Fibroblast of skin of left quadriceps (primary cell): ENCODE measurements at regions not wholly inside any gene's neighbourhood (a gene's known extent, or its start where the extent isn't known, plus 50 kb on each side); places are given as distances from the start of the nearest gene placed in this dataset.
"Not testable (repeated sequence)": the region's sequence is repeated elsewhere in the genome, so short reads cannot be mapped to it uniquely, and the experiment has no call there.

ENCODE experiments used
- DNase-seq, 2 experiments: peaks; one replicate each; pipeline ENCODE4 v3.0.0-alpha.2; 2013; ENCODE audit warnings: low read depth in 2 of 2

GRCh38 chr10:83753490-83753889, 385.8 kb upstream of the GHITM start:
- no peak for DNase-seq

GRCh38 chr10:83754857-83755256, 384.5 kb upstream of the GHITM start:
- no peak for DNase-seq

- no peak for DNase-seq
These were observed 379.2 kb upstream of the GHITM start for GRCh38 chr10:83760142-83760541.

GRCh38 chr10:83764666-83765065, 374.6 kb upstream of the GHITM start:
- DNase-seq, result no peak

DNA sequence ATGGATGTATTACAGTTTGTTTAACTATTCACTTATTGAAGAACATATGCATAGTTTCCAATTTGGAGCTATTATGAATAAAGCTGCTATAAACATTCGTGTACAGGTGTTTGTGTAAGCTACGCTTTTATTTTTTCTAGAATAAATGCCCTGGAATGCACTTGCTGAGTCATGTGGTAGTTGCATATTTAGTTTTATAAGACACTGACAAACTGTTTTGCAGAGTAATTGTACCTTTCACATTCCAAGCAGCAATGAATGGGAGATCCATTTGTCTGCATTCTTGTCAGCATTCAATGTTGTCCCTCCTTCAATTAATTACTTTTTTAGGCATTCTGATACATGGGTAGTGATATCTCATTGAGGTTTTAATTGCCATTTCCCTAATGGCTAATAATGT, 373.6 kb upstream of the GHITM start:
- DNase-seq, result no peak

DNA sequence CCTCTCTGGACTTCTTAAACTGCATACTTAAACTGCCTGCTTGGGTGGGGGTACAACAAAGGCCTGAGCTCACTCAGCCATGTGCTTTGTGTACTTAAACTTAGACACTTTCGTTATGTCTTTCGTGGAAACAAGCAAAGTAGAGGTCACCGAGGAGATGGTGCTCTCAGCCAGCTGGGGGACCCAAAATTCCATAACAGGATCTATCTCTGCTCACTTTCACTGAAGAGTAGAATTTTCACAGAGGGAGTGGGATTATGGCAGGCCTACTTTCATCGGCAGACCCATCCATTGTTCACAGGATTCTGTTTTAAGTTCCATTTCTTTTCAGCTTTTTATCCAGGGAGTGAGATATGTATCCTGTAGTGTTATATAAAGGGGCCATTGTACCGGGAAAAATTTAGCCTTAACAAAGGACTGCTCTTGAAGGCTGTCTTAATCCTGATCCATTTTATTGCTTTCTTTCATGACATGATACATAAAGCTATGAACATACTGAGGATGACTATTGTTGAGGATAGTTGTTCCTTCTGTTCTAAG, 370.0 kb upstream of the GHITM start:
- DNase-seq, result no peak

DNA sequence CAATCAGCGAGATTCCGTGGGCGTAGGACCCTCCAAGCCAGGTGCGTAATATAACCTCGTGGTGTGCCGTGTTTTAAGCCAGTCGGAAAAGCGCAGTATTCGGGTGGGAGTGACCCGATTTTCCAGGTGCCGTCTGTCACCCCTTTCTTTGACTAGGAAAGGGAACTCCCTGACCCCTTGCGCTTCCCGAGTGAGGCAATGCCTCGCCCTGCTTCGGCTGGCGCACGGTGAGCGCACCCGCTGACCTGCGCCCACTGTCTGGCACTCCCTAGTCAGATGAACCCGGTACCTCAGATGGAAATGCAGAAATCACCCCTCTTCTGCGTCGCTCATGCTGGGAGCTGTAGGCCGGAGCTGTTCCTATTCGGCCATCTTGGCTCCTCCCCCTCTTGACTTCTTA, 352.6 kb upstream of the GHITM start:
- DNase-seq, result not testable (repeated sequence)

DNA sequence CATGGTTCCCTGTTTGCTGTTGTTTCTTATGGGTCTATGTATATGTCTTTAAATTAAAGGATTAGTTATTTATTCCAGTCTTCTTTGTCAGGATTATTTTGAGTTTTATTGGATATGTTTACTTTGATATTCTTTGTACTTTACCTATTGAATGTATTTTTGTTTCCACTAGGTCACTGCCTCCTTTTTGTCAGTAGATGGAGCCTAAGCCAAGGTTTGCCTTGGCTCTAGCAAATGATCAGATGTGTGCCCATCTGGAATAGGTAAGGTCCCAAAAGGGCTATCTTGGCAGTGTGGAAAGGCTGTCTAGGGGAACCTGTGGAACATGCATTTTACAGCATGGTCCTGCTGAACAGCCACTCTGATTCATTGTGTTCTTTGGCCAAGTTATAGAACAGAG, 337.3 kb upstream of the GHITM start:
- no peak for DNase-seq

DNA sequence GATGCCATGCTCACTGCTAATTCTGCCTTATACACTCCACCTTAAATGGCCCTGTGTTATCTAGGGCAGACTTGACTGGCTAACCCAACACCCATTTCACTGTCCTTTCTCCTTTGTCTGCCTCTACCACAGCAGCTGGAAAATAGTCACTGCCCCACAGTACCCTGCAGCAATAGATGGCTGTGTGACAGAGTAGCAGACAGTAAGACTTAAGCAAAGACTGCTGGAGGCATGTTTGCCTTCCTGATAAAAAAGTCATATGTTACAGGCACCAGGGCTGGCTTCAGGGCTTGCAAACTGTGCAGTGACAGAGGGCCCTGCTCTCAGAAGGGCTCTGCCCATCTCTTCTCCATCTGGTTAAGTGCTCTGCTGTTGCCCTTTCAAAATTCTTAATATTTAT, 332.6 kb upstream of the GHITM start:
- DNase-seq, result no peak

- no peak for DNase-seq
These were observed 330.3 kb upstream of the GHITM start for GRCh38 chr10:83809001-83809400.

GRCh38 chr10:83816942-83817341, 322.4 kb upstream of the GHITM start:
- no peak for DNase-seq

- DNase-seq, result no peak
These were observed 321.5 kb upstream of the GHITM start for GRCh38 chr10:83817797-83818196.

- DNase-seq, result no peak
These were observed 319.7 kb upstream of the GHITM start for GRCh38 chr10:83819609-83820008.

GRCh38 chr10:83820033-83820432, 319.3 kb upstream of the GHITM start:
- DNase-seq, result no peak

- no peak for DNase-seq
These were observed 315.2 kb upstream of the GHITM start for GRCh38 chr10:83824099-83824498.

GRCh38 chr10:83834096-83834495, 305.2 kb upstream of the GHITM start:
- DNase-seq, result no peak

- DNase-seq, result no peak
These were observed 303.2 kb upstream of the GHITM start for GRCh38 chr10:83835945-83836745.

DNA sequence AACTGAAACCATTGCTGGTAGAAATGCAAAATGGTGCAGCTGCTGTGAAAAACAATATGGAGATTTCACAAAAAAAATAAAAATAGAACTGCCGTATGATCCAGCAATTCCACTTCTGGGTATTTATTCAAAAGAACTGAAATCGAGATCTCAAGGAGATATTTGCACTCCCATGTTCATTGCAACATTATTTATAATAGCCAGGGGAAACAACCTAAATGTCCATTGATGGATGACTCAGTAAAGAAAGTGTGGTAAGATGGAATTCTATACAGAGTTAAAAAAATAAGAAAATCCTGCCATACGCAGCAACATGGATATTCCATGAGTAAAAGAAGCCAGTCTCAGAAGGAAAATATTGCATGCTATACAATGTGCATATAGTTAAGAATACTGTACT, 290.6 kb upstream of the GHITM start:
- no peak for DNase-seq

GRCh38 chr10:83849150-83849549, 290.2 kb upstream of the GHITM start:
- no peak for DNase-seq

DNA sequence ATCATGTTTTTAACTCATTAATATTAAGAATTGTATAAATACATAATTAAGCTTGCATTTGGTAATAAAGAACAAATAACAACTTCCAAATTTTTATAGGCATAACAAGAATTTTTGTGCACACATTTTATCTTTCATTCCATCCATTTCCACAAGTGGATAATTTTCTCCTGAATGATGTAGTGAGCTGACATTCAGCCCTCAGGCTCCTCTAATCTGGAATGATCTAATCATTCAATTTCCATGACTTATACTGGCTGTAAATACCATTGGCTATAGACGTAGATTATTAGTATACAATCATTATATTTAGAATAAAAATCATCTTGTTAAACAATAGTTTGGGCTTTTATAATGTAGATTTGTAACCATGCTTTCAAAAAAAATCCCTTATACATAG, 287.2 kb upstream of the GHITM start:
- DNase-seq, result no peak

GRCh38 chr10:83862723-83863122, 276.6 kb upstream of the GHITM start:
- DNase-seq, result no peak

- DNase-seq, result no peak
These were observed 275.9 kb upstream of the GHITM start for GRCh38 chr10:83863283-83863966.

DNA sequence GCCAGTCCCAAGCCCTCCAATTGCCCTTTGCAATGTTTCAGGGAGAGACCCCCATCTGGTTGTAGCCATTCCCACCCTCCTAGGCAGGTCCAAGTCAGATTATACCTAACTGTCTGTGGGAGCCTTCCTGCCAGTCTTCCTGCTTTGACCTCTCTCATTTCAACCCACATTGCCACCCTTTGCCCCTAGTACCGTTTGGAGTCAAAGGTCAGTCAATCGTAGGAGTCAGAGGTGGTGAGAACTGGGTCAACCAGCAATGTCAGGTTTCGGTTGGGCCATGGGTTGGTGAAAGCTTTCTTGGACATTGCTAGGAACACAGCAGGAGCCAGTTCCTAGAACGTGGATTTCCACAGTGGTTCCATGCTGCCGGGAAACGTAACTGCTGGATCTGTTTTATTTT, 269.4 kb upstream of the GHITM start:
- DNase-seq, result no peak
